ENCODE measurements at regions not wholly inside any gene's neighbourhood (a gene's known extent, or its start where the extent isn't known, plus 50 kb on each side); places are given as distances from the start of the nearest gene placed in this dataset.

GRCh38 chr2:15796167-15796942 lies 144.0 kb upstream of the MYCN start:
- no peak for DNase-seq

- no peak for DNase-seq
Measured at GRCh38 chr2:15797231-15797938, 143.0 kb upstream of the MYCN start.

GRCh38 chr2:15797939-15798281 lies 142.4 kb upstream of the MYCN start:
- DNase-seq: no peak

GRCh38 chr2:15798701-15799431 lies 141.5 kb upstream of the MYCN start:
- no peak for DNase-seq

GRCh38 chr2:15799432-15799827 lies 140.9 kb upstream of the MYCN start:
- no peak for DNase-seq

- no peak for DNase-seq
Measured at GRCh38 chr2:15800495-15801329, 139.6 kb upstream of the MYCN start.

- DNase-seq: no peak
Measured at GRCh38 chr2:15801439-15801838, 138.9 kb upstream of the MYCN start.

GRCh38 chr2:15801904-15802303 lies 138.4 kb upstream of the MYCN start:
- DNase-seq: no peak

GRCh38 chr2:15802657-15803542 lies 137.4 kb upstream of the MYCN start:
- no peak for DNase-seq

GRCh38 chr2:15803543-15804245 lies 136.7 kb upstream of the MYCN start:
- DNase-seq: no peak

- no peak for DNase-seq
Measured at GRCh38 chr2:15804246-15804619, 136.1 kb upstream of the MYCN start.

- no peak for DNase-seq
Measured at GRCh38 chr2:15804691-15805090, 135.7 kb upstream of the MYCN start.

GRCh38 chr2:15805206-15805605 lies 135.1 kb upstream of the MYCN start:
- DNase-seq: no peak

- no peak for DNase-seq
Measured at GRCh38 chr2:15805772-15806171, 134.6 kb upstream of the MYCN start.

- DNase-seq: no peak
Measured at GRCh38 chr2:15806801-15807417, 133.4 kb upstream of the MYCN start.

- DNase-seq: no peak
Measured at GRCh38 chr2:15807418-15808203, 132.7 kb upstream of the MYCN start.

- no peak for DNase-seq
Measured at GRCh38 chr2:15808204-15808910, 132.0 kb upstream of the MYCN start.

- no peak for DNase-seq
Measured at GRCh38 chr2:15808944-15809343, 131.4 kb upstream of the MYCN start.

- DNase-seq: no peak
Measured at GRCh38 chr2:15809404-15809803, 130.9 kb upstream of the MYCN start.

Data from NCI-H2029 (cell line).